COLO829 (cell line): ENCODE measurements at regions not wholly inside any gene's neighbourhood (a gene's known extent, or its start where the extent isn't known, plus 50 kb on each side); places are given as distances from the start of the nearest gene placed in this dataset.

Experiments used
- DNase-seq: peaks from one replicate; pipeline ENCODE4 v3.0.0; 2012; ENCODE audit warnings: low spot score

DNA sequence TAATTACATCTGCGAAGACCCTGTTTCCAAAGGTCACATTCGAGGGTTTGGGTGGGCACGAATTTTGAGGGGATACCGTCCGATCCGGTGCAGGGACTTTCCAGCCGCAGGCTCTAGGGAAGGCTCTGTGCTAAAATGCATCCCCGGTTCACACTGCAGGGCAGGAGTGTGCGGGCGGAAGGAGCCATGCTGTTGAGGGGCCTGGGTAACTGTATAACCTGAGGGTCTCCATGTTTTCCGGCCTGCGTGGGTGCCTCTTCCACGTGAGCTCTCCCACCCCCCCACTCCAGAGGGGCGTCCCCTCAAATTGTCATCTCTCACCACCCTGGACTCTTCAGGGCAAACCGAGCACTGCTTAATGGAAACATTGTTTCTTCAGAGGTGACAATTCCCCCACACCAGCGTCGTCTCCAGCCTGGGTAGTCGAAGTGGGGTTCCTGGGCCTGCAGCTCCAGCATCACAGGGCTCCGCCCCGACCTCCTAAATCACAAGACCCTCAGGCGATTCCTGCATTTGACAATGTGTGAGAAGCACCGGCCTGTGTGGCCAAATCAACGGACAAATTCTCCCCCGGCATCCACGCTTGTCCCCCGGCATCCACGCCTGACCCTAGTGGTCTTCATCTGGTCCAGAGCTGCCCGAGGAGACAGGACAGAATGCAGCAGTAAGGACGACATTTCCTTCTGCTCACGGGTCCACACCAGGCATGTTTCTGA is 51.2 kb downstream of the FOXL3 start:
- DNase-seq, result no peak

DNA sequence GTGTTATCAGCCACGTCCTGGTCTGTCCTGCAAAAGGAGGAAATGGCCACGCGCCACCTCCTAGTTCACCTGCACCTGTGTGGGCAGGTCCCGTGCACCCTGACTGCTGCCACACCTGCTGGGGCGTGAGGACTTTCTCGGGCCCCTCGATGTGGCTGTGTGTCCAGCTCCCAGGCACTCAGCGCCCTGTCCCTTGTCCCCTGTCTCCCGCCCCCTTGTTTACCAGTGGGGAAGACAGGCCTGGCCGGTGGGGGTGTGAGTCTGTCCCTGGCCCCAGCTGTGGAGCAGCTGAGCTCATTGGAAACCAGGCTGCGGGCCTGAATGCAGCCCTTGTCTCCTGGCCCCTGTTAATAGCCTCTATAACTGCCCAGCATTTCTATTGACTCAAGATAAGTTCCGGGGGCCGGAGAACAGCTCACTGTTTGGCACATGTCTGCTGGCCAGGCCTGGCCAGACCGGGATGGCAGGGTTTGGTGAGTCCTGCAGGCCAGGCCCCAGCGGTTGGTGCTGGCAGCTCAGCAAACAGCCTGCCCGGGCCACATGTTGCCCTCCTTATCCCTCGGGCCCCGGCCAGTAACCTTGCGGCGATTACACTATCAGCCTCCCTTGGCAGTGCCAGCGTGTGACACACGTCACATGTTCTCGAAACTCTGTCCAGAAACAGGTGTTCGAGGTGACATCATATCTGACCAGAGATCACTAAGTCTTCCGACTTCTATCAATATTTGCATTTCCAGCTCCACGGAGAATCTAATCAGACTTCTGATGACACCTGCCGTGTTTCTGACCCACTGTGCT is 52.1 kb downstream of the FOXL3 start:
- DNase-seq, result no peak

DNA sequence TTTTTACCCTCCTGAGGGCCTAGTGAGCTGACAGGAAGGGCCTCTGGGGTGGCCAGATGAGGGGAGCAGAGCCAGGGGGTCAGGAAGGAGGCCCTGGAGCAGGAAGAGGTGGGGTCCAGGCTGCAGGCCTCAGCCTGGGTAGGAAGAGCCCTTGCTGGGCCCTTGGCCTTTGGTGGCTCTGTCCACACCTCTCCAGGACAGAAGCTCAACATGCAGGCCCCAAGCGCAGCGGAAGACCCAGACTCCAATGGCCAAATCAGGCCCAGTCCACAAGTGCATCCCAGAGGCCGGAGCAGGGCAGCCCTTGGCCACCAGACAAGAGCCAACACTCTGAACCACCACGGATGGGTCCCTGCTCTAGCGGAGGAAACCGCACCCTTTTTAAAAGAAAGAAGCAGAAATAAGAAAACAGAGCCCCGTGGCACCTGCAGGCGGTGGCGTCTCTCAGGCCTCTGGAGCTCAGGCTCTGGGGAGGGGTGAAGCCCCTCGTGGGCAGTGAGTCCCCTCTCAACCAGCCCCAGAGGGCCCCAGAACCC is 52.8 kb downstream of the FOXL3 start:
- DNase-seq, result no peak

DNA sequence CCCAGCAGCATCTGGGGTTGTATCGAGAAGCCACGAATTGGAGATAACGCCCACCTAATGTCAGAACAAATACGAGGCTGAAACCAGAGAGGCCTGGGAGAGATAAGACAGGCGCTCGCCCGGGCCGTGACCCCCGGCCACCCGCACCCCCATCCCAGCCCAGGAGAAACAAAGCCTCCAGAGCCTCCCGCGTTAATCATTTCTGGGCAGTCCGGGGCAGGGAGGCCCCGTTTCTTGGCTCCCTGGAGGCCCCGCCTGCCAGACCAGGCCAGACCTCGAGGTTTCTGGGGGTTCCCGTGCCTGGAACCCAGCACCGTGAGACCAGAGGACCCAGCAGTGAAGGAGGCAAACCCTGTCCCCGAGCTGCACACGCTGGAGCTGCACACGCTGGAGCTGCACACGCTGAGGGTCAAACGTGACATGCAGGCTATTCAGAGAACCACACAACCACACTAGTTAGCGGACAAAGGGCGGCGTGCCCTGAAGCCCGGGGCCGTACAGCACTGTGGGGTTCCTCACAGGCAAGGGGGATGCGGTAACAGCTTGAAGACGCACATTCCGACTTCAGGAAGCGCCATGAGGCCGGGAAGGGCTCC is 53.4 kb downstream of the FOXL3 start:
- DNase-seq, result no peak

DNA sequence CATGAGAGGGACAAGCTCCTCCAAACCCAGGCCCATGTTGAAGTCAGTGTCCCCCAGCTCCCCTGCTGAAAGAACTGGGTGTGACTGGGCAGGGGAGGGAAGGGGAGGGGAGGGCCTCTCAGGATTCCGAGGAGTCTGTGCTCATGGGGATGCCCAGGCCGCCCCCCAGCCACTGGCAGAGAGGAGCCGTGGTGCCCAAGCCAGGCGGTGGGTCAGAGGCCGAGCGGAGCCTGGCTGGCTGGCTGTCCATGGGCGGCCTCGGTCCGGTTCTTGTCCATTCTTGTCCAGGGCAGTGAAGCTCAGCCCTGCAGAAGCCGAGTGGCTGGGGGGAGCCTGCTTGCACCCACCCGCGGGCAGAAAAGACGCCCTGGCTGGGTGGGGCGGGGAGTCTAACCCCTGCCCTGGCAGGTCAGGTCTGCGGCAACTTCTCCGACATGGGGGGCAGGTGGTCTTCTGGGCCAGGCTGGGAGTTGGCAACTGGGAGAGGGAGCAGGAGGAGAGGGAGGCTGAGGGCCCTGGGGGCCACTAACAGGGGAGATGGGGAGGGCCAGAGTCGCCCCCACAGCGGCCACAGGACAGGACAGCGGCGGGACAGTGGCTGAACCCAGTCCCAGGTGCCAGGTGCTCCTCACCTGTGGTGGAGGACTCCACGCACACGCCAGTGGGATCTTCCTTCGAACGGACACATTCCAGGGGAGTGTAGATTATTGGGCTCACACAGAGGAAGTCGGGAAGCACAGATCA is 54.1 kb downstream of the FOXL3 start:
- no peak for DNase-seq

DNA sequence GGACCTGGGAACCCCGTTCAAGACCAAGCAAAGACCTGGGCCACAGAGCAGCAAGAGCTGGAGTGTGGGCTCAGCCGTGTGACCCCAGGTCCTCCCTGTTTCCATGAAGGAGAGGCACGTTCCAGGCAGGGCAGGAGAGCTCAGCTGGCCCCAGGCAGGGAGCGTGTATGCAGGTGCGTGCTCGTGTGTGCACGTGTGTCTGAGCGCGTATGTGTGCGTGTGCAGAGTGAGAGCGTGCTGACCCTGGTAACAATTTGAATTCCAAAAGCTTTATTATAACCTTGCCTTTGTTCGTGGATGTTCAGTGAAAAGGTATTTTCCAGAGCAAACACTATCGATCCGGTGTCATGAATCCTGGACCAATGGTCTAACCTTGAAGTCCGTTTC is 54.6 kb downstream of the FOXL3 start:
- no peak for DNase-seq

DNA sequence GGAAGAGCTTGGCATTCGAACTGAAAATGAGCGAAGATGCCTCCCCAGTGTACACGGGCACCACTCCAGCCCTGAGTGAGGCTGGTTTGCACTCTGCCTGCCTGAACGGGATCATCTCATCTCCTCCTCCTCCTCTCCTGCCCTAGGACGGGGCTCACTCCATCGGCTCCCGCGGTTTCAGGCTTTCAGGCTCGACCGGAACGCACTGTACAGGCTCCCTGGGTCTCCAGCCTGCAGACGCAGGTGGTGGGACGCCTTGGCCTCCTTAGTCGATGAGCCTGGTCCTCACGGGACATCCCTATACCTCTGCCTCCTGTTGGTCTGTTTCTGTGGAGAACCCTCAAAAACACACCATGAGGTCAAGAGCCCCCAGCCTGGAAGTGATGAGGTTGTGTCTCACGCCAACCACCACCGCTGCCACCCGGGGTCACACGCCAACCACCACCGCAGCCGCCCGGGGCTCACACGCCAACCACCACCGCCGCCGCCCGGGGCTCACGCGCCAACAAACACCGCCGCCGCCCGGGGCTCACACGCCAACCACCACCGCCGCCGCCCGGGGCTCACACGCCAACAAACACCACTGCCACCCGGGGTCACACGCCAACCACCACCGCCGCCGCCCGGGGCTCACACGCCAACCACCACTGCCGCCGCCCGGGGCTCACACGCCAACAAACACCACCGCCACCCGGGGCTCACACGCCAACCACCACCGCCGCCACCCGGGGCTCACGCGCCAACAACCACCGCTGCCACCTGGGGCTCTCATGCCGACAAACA is 56.3 kb downstream of the FOXL3 start:
- no peak for DNase-seq

DNA sequence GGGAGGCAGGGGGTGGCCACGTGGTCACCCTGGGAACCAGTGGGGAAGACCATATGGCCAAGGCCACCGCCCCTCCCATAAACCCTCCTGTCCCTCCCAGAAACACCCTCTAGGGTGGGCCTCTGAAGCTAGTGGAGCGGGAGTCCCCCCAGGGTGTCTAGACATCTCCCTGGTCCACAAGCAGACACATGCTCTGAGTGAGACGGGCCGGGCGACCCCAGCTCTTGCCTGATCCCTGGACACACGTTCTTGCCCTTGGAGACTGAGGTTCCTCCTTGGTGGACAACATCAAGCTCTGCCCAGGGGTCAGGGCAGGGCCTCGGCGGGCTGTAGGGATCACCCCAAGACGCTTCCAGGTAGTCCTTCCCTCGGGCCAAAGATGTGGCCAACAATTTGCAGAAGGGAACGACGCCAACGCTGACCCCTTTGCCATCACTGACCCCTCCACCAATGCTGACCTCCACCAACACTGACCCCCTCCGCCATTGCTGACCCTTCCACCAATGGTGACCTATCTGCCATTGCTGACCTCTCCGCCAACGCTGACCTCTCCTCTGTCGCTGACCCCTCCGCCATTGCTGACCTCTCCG is 57.1 kb downstream of the FOXL3 start:
- DNase-seq, result no peak

DNA sequence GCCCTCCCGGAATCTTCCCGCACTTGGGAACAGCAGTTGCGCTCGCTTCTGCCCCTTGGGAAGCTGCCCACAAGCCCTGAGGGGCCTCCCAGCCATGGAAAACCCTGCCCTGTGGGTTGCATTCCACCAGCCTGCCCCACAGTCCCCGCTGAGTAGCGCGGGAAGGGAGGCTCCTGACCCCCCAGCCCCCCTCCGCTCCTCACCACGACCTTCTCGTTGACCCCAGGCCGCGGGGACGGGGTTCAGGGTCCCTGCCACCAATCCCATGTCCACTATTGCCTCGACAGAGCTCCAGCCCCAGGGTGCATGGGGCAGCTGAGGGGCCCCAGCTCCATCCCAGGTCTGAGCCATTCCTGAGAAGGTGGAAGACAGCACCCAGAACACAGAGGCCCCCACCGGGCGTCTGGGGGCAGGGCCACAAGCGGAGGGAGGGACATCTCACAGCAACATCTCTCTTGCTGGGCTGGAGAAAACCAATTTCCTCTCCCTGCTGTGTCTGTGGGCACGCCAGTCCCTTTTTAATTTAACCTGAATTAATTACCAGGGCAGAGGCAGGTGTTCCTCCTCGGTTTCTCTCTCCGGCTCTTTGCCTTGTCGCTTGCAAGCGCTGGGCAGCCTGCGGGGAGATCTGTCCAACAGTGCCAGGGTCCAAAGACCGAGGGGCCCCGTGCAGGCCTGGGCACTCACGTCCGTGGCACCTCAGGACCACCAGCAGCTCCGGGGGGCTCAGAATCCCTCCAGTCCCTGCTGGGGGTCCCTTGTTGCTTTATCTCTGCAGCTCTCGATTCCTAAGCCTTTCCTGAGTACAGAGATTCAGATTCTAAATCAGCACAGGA is 57.9 kb downstream of the FOXL3 start:
- DNase-seq, result no peak

DNA sequence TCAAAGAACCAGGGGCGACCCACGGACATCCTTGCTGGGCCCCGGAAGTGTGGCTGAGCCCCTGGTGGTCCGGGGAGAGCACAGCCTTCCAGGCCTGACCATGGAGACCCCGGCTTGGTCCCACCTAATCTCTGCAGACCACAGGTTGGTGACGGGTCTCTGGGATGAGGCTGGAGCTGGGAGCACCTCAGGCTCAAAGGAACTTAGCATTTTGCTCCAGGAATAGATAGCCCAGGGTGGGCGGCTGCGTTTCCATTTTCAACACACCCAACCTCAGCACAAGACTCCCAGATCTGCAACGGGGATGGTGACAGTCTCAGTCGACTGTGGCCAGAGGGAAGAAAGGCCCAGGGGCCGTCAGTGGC is 58.5 kb downstream of the FOXL3 start:
- no peak for DNase-seq

DNA sequence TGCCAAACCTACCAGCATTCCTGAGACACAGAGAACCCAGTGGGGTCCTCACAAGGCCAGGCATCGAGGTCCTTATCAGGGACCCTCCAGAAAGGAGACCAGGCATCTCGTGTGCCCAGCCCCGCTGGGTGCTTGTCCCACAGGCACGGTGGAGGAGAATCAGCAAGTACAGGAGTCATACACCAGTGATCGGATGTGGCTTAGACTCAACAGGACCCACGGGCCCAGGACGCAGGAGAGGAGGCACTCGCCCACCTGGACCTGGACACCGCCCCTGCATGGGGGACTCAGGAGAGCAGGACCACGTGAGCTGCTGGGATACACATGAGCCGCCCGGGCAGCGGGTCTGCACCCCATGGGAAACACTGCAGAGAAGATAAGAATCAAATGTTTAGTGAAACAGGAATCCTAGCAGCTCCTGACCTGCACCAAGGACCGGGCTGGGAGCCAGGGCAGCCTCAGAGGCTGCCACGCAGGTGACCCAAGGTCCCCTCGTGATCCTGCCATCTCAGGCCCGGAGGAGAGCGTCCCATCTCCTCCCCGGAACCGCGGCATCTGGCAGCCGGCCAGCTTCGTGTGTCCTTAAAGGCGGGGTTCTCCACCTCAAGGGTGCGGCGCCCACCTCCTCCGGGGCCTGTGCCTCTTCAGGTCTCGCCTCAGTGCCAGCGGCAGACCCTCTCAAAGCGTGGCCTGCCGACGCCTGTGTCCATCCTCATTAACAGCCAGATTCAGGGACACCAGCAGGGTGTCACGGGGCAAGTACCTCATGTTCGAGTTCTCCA is 59.2 kb downstream of the FOXL3 start:
- DNase-seq, result no peak

DNA sequence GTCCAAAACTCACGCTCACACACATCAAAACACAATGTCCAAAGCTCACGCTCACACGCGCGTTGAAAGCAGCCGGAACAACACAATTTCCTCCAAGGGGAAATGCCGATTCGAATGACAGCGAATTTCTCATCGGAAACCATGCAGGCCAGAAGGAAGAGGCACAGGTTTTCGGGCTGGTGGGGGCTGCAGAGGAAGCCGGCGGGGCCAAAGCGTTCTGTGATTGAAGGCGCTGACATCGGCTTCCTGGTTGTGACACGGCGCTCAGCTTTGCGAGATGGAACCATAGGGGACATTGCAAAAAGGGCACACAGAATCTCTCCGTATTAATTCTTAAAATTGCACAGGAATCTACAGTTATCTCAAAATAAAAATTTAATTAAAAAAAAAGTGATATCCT is 61.3 kb downstream of the FOXL3 start:
- DNase-seq, result no peak

DNA sequence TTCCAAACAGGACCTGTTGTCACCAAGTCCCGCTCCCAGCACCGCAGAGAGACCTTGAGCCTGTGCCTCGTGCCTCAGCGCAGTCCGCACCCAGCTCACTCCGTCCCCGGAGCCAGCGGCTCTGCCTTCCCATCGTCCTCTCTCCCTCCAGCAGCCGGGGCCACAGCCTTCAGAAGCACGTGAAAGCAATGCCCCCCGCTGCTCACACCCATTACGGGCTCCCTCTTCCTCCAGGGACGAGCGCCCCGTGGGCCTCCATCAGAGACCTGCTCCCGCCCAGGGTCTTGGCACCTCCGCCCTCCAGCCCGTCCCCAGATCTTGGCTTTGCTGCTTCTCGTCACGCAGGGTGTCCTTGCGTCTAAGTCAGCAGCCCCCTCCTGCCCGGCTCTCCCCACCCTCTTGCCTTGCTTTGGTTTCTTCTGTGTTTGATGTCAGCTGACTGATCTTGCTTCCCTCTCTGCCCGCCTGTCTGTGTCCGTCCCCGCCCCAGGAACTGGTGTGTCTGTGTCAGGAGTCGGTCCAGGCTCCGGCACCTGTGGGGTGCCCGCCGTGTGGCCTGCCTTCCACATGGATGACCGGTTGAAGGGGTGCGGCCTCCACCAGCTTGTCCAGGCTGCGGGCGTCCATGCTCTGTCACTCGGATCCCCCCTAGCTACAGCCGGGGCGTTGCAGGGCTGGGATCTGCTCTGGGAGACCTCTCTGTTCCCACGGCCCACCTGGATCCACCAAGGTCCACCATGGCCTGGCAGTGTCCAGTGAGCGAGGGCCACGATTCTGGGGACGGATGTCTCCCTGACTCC is 61.9 kb downstream of the FOXL3 start:
- DNase-seq, result no peak

DNA sequence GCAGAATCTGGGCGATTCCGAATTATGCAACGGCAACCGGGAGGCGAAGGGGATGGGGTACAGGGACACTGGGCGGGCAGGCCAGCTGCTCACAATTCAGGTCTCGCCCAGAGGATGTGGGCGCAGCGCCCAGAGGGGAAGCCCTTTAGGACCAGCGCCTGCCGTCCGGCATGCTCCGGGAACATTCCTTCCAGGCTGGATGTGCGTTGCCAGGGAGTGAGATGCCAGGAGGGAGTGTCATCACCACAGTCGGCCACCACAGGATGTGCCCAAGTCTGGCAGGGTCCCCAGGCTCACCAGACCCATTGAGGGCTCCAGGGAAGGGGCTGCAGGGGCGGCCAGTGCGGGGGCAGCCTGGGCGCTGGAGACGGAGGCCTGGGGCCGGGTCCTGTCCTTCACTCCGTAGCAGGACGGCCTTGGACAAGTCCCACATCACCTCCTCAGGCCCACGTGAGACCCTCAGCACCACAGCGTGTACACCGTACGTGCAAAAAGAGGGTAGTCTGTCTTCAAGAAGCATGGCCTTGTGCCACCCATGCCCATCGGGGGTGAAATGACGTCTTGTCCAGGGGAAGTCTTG is 63.9 kb downstream of the FOXL3 start:
- no peak for DNase-seq

DNA sequence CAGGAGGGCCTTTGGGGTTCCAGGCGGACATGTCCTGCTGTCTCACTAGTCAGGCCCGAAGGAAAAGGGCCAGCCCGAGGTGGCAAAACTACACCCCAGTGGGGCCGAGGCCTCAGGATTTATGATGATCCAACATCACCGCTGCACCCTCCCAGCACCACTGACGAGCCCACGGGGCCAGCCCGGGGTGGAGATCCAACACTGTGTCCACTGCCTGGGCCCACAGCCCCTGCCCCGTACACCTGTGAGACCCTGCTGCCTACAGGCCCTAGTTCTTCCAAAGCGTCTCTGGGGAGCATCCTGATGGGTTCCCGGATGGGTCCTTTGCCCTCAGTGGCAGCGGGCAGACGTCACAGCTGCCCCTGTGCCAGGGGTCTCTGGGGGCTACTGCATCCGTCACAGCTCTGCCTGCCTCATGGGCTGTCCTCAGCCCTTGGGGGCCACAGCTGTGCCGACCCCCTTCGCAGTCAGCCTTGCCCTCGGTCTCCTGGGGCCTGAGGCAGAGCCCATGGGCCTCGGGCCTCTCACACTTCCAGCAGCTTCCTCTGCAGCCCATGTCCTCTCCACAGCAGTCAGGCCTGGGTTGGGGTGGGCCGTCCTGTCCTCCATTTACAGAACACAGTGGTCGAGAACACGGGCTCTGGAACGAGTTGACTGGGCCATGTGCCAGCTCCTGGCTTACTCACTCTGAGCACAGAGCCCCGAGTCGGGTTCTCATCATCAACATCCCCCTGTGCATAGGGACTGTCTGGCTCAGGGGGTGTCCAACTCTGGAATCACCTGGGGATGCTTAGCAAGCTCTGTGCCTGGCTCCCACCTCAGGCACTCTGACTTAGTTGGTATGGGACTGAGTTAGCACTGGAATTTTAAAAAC is 64.9 kb downstream of the FOXL3 start:
- DNase-seq, result no peak

DNA sequence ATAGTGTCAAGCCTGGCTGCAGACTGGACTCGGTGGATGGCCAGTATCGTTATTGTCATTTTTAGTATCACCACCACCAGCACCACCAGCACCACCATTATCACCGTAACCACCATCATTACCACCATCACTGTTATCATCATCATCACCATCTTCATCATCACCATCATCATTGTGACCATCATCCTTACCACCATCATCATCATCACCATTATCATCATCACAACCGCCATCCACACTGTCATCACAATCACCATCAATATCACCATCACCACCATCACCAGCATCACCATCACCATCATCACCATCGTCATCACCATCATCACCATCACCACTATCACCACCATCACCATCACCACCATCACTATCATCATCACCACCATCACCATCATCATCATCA is 65.6 kb downstream of the FOXL3 start:
- DNase-seq, result no peak

DNA sequence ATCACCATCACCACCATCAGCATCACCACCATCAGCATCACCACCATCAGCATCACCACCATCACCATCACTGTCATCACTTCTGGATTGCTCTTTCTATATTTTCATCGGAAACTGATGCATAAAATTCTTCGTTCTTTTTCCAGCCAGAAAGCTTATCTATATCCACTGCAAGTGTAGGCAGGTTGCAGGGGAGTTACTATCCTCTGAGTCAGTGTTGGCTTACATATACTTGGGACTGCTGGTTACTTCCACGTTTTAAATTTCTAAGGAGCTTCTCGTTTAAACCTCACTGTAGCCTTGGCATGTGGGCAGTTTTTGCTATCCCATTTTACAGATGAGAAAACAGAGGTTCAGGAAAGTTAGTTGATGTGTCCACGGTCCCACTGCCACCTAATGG is 66.1 kb downstream of the FOXL3 start:
- no peak for DNase-seq
